ENCODE measurements at regions not wholly inside any gene's neighbourhood (a gene's known extent, or its start where the extent isn't known, plus 50 kb on each side); places are given as distances from the start of the nearest gene placed in this dataset.

DNA sequence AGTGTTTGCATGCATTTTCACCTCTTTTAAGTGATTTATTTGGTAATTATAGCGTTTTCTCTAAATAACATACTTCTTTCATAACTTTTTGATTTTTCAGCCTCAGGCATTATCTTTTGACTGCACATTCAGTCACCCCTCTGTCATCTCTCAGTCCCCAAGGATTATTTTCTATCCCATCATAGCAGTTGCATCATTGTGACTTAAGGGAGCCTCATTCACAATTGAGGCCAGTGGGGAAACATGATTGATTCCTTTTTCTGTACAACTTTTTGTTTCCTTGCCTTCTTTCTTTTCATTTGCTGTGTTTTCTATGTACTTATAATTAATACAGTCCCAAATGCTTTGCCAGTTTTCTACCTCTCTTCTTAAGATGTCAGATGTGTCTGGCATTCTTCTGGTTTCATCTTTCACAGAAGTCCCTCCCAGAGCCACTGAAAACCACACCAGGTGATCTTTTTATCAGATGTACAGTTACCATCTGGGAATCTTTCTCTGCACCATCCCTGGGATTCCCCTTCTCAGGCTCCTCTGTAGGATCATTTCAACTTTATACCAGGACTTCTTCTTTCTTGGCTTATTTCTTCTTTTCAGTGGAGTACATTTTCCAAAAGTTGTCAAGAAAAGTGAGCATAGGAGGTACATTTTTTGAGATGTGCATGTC, 151.4 kb downstream of the RAP2B start:
- Histone ChIP-seq H3K9ac (ENCODE audit: insufficient read depth, low read length, poor library complexity, severe bottlenecking) (no peak overlapping the region), H3K27ac (ENCODE audit: low read depth in 1 of 2, low read length in 2 of 2) (no peak overlapping the region), H3K36me3 (replicated peaks in 1 of 2; ENCODE audit: control insufficient read depth in 1 of 2, insufficient read depth in 2 of 2, low read length in 2 of 2) (no peaks in the 10 kb centered on the region), H3K9me3 (replicated peaks in 1 of 2; ENCODE audit: control insufficient read depth in 1 of 2, insufficient read depth in 1 of 2, low read length in 2 of 2) (peaks cover 0 to 10% of the 10 kb centered on the region in 2 donors), H3K4me3 (replicated peaks in 1 of 3; ENCODE audit: low read depth in 2 of 3, low read length in 3 of 3) (no peak overlapping the region), H3K27me3 (ENCODE audit: control insufficient read depth in 2 of 2, insufficient read depth in 2 of 2, low read length in 2 of 2) (no peaks in the 10 kb centered on the region), H2AFZ (ENCODE audit: insufficient read depth, low read depth, low read length, poor library complexity, severe bottlenecking) (no peak overlapping the region), H3K4me1 (ENCODE audit: control insufficient read depth in 1 of 2, insufficient read depth in 2 of 2, low read length in 2 of 2) (no peaks in the 10 kb centered on the region), H3K4me2 (replicated peaks; ENCODE audit: extremely low read depth, low read length, poor library complexity, severe bottlenecking) (no peak overlapping the region), H3K79me2 (ENCODE audit: insufficient read depth, low read length) (no peaks in the 10 kb centered on the region), H4K20me1 (ENCODE audit: insufficient read depth, low read length) (no peaks in the 10 kb centered on the region)
- Mint-ChIP-seq H3K9me3 (peaks cover 0 to 16% (median 10%) of the 10 kb centered on the region in 7 donors), H3K4me3 (no peak overlapping the region), H3K4me1 (peaks cover 14% of the 10 kb centered on the region), H3K27ac (peak overlapping the region in 2 of 7 donors; percentile 8 to 28), H3K27me3 (ENCODE audit: low read depth in 3 of 3) (peaks cover 0 to 3% (median 0%) of the 10 kb centered on the region in 3 donors), H3K36me3 (no peaks in the 10 kb centered on the region)
- TF ChIP-seq, protein P1, sequence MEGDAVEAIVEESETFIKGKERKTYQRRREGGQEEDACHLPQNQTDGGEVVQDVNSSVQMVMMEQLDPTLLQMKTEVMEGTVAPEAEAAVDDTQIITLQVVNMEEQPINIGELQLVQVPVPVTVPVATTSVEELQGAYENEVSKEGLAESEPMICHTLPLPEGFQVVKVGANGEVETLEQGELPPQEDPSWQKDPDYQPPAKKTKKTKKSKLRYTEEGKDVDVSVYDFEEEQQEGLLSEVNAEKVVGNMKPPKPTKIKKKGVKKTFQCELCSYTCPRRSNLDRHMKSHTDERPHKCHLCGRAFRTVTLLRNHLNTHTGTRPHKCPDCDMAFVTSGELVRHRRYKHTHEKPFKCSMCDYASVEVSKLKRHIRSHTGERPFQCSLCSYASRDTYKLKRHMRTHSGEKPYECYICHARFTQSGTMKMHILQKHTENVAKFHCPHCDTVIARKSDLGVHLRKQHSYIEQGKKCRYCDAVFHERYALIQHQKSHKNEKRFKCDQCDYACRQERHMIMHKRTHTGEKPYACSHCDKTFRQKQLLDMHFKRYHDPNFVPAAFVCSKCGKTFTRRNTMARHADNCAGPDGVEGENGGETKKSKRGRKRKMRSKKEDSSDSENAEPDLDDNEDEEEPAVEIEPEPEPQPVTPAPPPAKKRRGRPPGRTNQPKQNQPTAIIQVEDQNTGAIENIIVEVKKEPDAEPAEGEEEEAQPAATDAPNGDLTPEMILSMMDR (IDR thresholded peaks at IDR 0.05): no peak
- no peak for DNase-seq
- WGBS (ENCODE audit: insufficient coverage): no CpG with 5 or more reads among the region's 1 CpG
- intact Hi-C loops (cut with micrococcal nuclease): no loop called here

DNA sequence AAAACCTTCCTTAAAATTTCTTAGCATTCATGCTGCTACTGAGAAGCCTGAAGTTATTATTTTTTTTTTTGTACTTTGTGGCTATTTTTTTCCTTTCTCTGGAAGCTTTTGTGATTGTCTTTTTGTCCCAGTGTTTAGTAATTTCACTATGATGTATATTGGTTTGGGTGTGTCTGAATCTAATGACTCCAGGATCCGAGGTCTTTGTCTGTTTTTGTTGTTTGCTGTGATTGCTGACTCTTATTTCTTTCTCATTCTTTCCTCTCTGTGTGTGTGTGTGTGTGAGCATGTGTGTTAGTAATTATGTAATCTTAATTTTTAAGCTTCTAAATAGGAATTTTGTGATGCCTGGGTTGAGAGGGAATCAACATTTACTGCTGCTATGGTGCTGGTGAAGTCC, 152.0 kb downstream of the RAP2B start:
- Mint-ChIP-seq H3K36me3 (no peaks in the 10 kb centered on the region), H3K4me3 (no peak overlapping the region), H3K27me3 (ENCODE audit: low read depth in 3 of 3) (peaks cover 0 to 3% (median 0%) of the 10 kb centered on the region in 3 donors), H3K9me3 (peaks cover 0 to 18% (median 10%) of the 10 kb centered on the region in 7 donors), H3K27ac (peak overlapping the region in 1 of 7 donors; percentile 28), H3K4me1 (peaks cover 14% of the 10 kb centered on the region)
- no peak for DNase-seq
- intact Hi-C loops (cut with micrococcal nuclease): no loop called here
- no peaks in the 10 kb centered on the region for H4K20me1 ChIP-seq (ENCODE audit: insufficient read depth, low read length)
- no peaks in the 10 kb centered on the region for H3K4me1 ChIP-seq (ENCODE audit: control insufficient read depth in 1 of 2, insufficient read depth in 2 of 2, low read length in 2 of 2)
- H3K9me3 ChIP-seq (replicated peaks in 1 of 2; ENCODE audit: control insufficient read depth in 1 of 2, insufficient read depth in 1 of 2, low read length in 2 of 2): peaks cover 0 to 10% of the 10 kb centered on the region in 2 donors
- no CpG with 5 or more reads among the region's 1 CpG for WGBS (ENCODE audit: insufficient coverage)
- no peak overlapping the region for H3K27ac ChIP-seq (ENCODE audit: low read depth in 1 of 2, low read length in 2 of 2)
- no peak overlapping the region for H3K4me2 ChIP-seq (replicated peaks; ENCODE audit: extremely low read depth, low read length, poor library complexity, severe bottlenecking)
- no peak overlapping the region for H3K9ac ChIP-seq (ENCODE audit: insufficient read depth, low read length, poor library complexity, severe bottlenecking)
- no peak overlapping the region for H3K4me3 ChIP-seq (replicated peaks in 1 of 3; ENCODE audit: low read depth in 2 of 3, low read length in 3 of 3)
- no peaks in the 10 kb centered on the region for H3K27me3 ChIP-seq (ENCODE audit: control insufficient read depth in 2 of 2, insufficient read depth in 2 of 2, low read length in 2 of 2)
- no peak overlapping the region for H2AFZ ChIP-seq (ENCODE audit: insufficient read depth, low read depth, low read length, poor library complexity, severe bottlenecking)
- no peaks in the 10 kb centered on the region for H3K36me3 ChIP-seq (replicated peaks in 1 of 2; ENCODE audit: control insufficient read depth in 1 of 2, insufficient read depth in 2 of 2, low read length in 2 of 2)
- H3K79me2 ChIP-seq (ENCODE audit: insufficient read depth, low read length): no peaks in the 10 kb centered on the region
- TF ChIP-seq, protein P1 (IDR thresholded peaks at IDR 0.05): no peak

Data from CD14-positive monocyte (primary cell).